ENCODE measurements at regions not wholly inside any gene's neighbourhood (a gene's known extent, or its start where the extent isn't known, plus 50 kb on each side); places are given as distances from the start of the nearest gene placed in this dataset.

DNA sequence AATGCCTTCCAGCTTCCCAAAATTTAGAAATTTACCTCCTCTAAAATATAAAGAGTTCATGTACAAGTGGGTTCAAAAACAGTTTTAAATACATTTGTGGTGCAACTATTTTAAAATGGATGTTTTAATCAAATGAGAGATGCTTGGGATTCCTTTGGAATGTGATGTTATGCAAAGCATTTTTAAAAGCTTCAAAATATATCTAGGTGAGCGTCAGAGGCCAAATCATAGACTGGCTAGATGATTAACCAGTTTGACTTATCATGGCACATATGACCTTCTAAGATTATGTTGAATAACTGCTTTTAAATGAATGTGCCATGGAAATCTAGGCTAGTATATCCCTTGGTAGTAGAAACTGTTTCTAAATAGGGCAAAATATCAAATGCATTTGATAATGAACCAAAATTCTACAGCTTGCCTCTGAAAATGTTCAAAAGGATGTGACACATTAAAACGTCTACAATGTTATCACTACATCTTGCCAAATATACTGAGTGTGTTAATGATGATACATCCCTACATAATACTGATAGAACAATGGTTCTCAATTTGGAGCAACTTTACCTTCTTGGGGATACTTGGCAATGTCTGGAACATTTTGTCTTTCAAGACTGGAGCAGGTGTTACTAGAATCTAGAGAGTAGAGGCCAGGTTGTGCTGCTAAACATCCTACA lies 650.9 kb upstream of the ADGRL2 start:
- H3K27ac ChIP-seq = no peak overlapping the region
- no peak for DNase-seq
- H3K36me3 ChIP-seq = no peaks in the 10 kb centered on the region
- H3K4me1 ChIP-seq = no peaks in the 10 kb centered on the region
- no peaks in the 10 kb centered on the region for H3K27me3 ChIP-seq
- no peaks in the 10 kb centered on the region for H3K9me3 ChIP-seq
- H3K4me3 ChIP-seq = no peak overlapping the region
- intact Hi-C loops (cut with DNase I; ENCODE audit: low total_unique reads) = no loop called here
- TF ChIP-seq, protein P1, sequence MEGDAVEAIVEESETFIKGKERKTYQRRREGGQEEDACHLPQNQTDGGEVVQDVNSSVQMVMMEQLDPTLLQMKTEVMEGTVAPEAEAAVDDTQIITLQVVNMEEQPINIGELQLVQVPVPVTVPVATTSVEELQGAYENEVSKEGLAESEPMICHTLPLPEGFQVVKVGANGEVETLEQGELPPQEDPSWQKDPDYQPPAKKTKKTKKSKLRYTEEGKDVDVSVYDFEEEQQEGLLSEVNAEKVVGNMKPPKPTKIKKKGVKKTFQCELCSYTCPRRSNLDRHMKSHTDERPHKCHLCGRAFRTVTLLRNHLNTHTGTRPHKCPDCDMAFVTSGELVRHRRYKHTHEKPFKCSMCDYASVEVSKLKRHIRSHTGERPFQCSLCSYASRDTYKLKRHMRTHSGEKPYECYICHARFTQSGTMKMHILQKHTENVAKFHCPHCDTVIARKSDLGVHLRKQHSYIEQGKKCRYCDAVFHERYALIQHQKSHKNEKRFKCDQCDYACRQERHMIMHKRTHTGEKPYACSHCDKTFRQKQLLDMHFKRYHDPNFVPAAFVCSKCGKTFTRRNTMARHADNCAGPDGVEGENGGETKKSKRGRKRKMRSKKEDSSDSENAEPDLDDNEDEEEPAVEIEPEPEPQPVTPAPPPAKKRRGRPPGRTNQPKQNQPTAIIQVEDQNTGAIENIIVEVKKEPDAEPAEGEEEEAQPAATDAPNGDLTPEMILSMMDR (IDR thresholded peaks at IDR 0.05) = no peak

DNA sequence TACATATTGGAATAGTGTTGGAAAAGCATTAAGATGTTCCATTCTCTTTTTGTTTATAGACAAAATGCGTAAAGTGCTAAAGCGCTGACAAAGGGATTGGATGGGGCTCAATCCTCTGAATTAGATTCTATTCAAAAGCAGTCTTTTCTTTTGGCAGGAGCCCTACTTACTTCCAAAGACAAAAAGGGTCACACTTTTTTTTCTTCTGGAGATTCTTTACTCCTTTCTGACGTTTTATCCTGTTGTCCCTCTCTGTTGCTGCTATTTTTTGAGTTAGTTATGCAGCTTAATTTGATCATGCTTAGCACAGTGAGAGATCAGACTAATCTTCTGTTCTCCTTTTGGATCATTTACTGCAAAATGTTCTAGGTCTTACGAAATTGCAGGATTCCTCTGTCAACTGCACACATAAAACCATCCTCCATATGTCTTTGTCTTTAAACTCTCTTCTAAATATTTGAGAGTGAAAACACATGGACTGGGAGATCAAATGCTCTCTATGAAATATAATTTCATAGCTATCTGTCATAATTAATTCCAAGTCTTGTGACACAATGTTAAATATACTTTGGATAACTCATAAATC lies 656.4 kb upstream of the ADGRL2 start:
- H3K4me3 ChIP-seq = no peak overlapping the region
- no peaks in the 10 kb centered on the region for H3K4me1 ChIP-seq
- intact Hi-C loops (cut with DNase I; ENCODE audit: low total_unique reads) = no loop called here
- TF ChIP-seq, protein P1 (IDR thresholded peaks at IDR 0.05) = no peak
- no peak for DNase-seq
- H3K9me3 ChIP-seq = no peaks in the 10 kb centered on the region
- no peaks in the 10 kb centered on the region for H3K36me3 ChIP-seq
- no peaks in the 10 kb centered on the region for H3K27me3 ChIP-seq
- H3K27ac ChIP-seq = no peak overlapping the region

DNA sequence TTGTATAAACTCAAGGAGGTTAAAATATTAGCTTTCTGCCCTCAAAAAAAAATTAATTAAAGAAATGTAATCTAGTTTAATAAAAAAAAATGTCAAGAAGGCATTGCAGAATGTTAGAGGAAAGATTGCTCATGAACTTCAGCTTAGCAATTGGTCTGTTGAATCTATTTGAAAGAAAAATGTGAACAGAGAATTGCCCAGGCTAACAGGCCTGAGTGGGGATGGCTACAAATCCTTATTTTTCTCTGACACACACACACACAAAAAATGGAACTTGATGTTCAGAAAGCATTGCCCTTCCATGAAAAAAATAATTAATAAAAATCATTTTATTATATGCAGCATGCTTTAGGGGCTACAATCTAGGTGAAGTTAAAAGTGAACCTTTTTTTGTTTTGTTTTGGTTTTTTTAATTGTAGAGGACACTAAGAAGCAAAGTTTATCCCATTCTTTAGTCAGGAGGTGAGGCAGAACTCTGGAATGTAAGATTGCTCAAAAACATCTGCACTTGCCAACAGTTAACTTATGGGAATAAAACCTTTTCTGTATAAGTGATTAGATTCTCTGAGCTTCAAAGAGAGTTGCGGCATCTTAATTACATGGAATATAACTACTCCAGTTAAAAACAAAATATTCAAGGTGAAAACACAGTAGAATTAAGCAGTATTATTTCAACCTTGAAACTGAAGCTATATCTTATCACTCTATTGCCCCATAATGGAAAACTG lies 658.5 kb upstream of the ADGRL2 start:
- Histone ChIP-seq H3K27me3 (no peaks in the 10 kb centered on the region), H3K36me3 (no peaks in the 10 kb centered on the region), H3K4me1 (no peaks in the 10 kb centered on the region), H3K9me3 (no peaks in the 10 kb centered on the region), H3K27ac (no peak overlapping the region), H3K4me3 (no peak overlapping the region)
- intact Hi-C loops (cut with DNase I; ENCODE audit: low total_unique reads) = no loop called here
- no peak for DNase-seq
- TF ChIP-seq, protein P1 (IDR thresholded peaks at IDR 0.05) = no peak

DNA sequence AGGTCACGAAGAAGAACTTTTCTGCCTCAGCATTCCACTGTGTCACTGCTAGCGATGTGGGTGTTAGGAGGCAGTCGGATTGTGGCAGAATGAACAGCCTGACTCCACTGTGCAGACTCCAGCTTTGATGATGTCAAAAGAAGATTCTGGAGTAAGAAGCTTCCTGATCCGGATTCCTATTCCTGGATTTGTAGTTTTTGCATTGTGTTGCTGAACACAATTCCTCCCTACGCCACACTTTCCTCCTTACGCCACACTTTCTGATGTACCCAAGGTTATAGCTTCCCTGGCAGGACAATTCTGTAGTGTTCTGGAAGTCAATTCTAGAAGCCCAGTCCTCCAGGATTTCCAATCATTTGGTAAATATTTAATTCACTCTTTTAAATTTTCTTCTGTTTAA lies 665.2 kb upstream of the ADGRL2 start:
- no peak overlapping the region for H3K4me3 ChIP-seq
- DNase-seq = no peak
- H3K36me3 ChIP-seq = no peaks in the 10 kb centered on the region
- H3K27ac ChIP-seq = no peak overlapping the region
- intact Hi-C loops (cut with DNase I; ENCODE audit: low total_unique reads) = no loop called here
- TF ChIP-seq, protein P1 (IDR thresholded peaks at IDR 0.05) = no peak
- H3K27me3 ChIP-seq = no peaks in the 10 kb centered on the region
- no peaks in the 10 kb centered on the region for H3K9me3 ChIP-seq
- H3K4me1 ChIP-seq = no peaks in the 10 kb centered on the region

DNA sequence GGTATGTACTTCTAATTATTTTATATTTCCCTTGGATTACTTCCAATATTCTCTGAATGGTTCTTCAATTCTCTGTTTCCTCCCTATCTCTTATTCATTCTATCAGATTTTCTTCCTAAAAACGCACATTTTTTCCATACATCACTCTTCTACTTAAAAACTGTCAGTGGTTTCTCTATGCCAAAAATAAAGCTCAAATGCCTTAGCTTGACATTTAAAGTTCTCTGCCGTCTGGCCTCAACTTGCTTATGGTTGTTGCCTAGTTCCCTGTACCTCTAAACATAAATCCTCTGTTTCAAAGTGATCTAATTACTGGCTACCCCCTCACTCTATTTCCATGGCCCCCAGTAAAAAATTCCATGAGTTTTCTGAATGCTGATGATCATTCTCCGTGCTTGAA lies 671.0 kb upstream of the ADGRL2 start:
- Histone ChIP-seq H3K4me3 (no peak overlapping the region), H3K27me3 (no peaks in the 10 kb centered on the region), H3K4me1 (peaks cover 0 to 25% (median 3%) of the 10 kb centered on the region in 4 donors), H3K27ac (no peak overlapping the region), H3K36me3 (no peaks in the 10 kb centered on the region), H3K9me3 (no peaks in the 10 kb centered on the region)
- intact Hi-C loops (cut with DNase I; ENCODE audit: low total_unique reads) = no loop called here
- DNase-seq = no peak
- TF ChIP-seq, protein P1 (IDR thresholded peaks at IDR 0.05) = no peak

Measured in tibial artery (tissue), 4 donors.